ENCODE measurements at regions not wholly inside any gene's neighbourhood (a gene's known extent, or its start where the extent isn't known, plus 50 kb on each side); places are given as distances from the start of the nearest gene placed in this dataset.

DNA sequence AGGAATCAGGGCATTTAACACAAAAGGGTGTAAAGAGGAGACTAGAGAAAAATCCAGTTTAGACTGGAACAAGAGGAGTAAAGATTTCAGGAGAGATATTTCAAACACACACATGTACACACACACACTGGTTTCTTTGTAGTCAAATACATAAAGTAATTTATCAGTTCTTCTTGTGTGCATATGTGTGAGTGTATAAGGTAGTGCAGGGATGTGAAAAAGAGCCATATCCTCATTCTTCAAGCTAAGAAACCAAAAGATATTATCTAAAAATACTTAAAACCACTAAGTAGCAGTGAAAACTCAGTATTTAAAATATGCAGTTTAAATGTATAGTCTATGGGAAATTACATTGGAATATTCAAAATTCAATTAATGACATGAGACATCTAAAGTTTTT is 52.5 kb upstream of the CARD18 start:
- no peak overlapping the region for H3K4me3 Mint-ChIP-seq
- DNase-seq = no peak
- H3K4me1 Mint-ChIP-seq (ENCODE audit: low read depth) = no peaks in the 10 kb centered on the region
- peaks cover 4% of the 10 kb centered on the region for H3K27me3 Mint-ChIP-seq
- H3K9me3 Mint-ChIP-seq = no peaks in the 10 kb centered on the region
- no peaks in the 10 kb centered on the region for H3K36me3 Mint-ChIP-seq (ENCODE audit: low read depth)
- no peak overlapping the region for H3K27ac Mint-ChIP-seq

DNA sequence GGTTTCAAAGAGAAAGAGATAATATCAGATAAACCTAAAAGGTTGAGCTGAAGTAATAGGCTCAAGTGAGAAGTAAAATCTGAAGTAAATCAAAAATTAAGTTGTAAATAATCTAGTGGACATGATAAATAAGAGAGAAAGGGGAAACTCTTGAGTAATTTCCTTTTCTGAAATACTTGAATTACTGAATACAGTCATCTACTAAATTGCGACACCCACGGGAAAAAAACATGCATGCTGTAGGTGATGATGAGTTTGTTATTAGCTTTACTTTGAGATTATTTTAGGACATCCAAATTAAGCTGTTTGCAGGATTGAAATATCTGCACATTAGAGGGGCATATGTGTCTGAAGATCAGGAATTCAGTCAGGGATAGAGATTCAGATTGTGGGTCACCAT is 50.0 kb upstream of the CARD18 start:
- Mint-ChIP-seq H3K9me3 (no peaks in the 10 kb centered on the region), H3K27me3 (peaks cover 4% of the 10 kb centered on the region), H3K27ac (no peak overlapping the region), H3K36me3 (ENCODE audit: low read depth) (no peaks in the 10 kb centered on the region), H3K4me3 (no peak overlapping the region), H3K4me1 (ENCODE audit: low read depth) (no peaks in the 10 kb centered on the region)
- DNase-seq = no peak

Measured in activated T-cell treated with anti-CD3 and anti-CD28 coated beads, Interleukin-2, amount 50 U/mL, for 24 hours (primary cell).